ENCODE measurements at regions not wholly inside any gene's neighbourhood (a gene's known extent, or its start where the extent isn't known, plus 50 kb on each side); places are given as distances from the start of the nearest gene placed in this dataset.

GRCh38 chr22:35150183-35151107 is 84.5 kb downstream of the ISX start:
- TF ChIP-seq CTCF (IDR thresholded peaks at IDR 0.05; ENCODE audit: insufficient read depth, low read depth, low read length) (peak; percentile 49), EZH2 (IDR thresholded peaks at IDR 0.05; ENCODE audit: insufficient read depth, low read length) (no peak)

Data from astrocyte (in vitro differentiated cells and primary cell).